A549 (cell line): ENCODE measurements at regions not wholly inside any gene's neighbourhood (a gene's known extent, or its start where the extent isn't known, plus 50 kb on each side); places are given as distances from the start of the nearest gene placed in this dataset.

Experiments used
- ATOH8 ChIP-seq: fragments of 250-450 bp; sonication (Bioruptor Pico); IDR thresholded peaks from 2 replicates; pipeline ENCODE4 v1.5.0; 2020; ENCODE audit warnings: low read depth, mild to moderate bottlenecking, moderate library complexity
- BHLHE40 ChIP-seq: IDR thresholded peaks from 2 replicates; pipeline ENCODE4 v1.6.1; 2012; ENCODE audit warnings: low read depth, low read length, inconsistent platforms
- CBX8 ChIP-seq: fragments of 200-600 bp; sonication (generic); IDR thresholded peaks from 2 replicates; pipeline ENCODE4 v1.6.1; 2016
- CEBPB ChIP-seq, 2 experiments: fragments of >200 bp in 1 of 2; sonication (Bioruptor Twin) in 1 of 2; formaldehyde crosslinking in 1 of 2; IDR thresholded peaks; 2 replicates each; pipeline ENCODE4 v1.6.1; 2012 to 2016
- CHD4 ChIP-seq: fragments of 200-600 bp; sonication (generic); IDR thresholded peaks from 2 replicates; pipeline ENCODE4 v1.6.1; 2016; ENCODE audit warnings: antibody characterized with exemption, mild to moderate bottlenecking, borderline replicate concordance
- CTCF ChIP-seq: fragments of >200 bp; sonication (Bioruptor Twin); formaldehyde crosslinking; IDR thresholded peaks from 3 replicates; pipeline ENCODE4 v1.5.1; 2016
- EHMT2 ChIP-seq: fragments of 200-600 bp; sonication (generic); IDR thresholded peaks from 2 replicates; pipeline ENCODE4 v1.6.1; 2016; ENCODE audit warnings: antibody characterized with exemption, low read depth, mild to moderate bottlenecking, moderate library complexity
- EP300 ChIP-seq, 2 experiments: fragments of >200 bp; sonication (Bioruptor Twin); formaldehyde crosslinking; IDR thresholded peaks; 2 replicates in 1 of 2; 3 replicates in 1 of 2; pipeline ENCODE4 v1.6.1; 2016 to 2017
- JUN ChIP-seq, 2 experiments: fragments of >200 bp; sonication (Bioruptor Twin); formaldehyde crosslinking; IDR thresholded peaks; 2 replicates in 1 of 2; 3 replicates in 1 of 2; pipeline ENCODE4 v1.6.1; 2016 to 2017
- KDM5A ChIP-seq: fragments of 200-600 bp; sonication (generic); IDR thresholded peaks from 2 replicates; pipeline ENCODE4 v1.6.1; 2016; ENCODE audit warnings: antibody characterized with exemption, mild to moderate bottlenecking
- POLR2A ChIP-seq: IDR thresholded peaks from 2 replicates; pipeline ENCODE4 v1.6.1; 2012; ENCODE audit warnings: mild to moderate bottlenecking, low read length
- RAD21 ChIP-seq, 2 experiments: fragments of >200 bp in 1 of 2; sonication (Bioruptor Twin) in 1 of 2; formaldehyde crosslinking in 1 of 2; IDR thresholded peaks in 1 of 2; conservative IDR thresholded peaks in 1 of 2; 2 replicates in 1 of 2; 3 replicates in 1 of 2; pipeline ENCODE4 v1.6.1; 2012 to 2018; ENCODE audit warnings: inconsistent platforms in 1 of 2
- RFX5 ChIP-seq: fragments of 450-650 bp; IDR thresholded peaks from 2 replicates; pipeline ENCODE4 v1.7.1; 2014; ENCODE audit warnings: antibody characterized with exemption, mild to moderate bottlenecking, moderate library complexity
- USF2 ChIP-seq: fragments of 450-650 bp; IDR thresholded peaks from 2 replicates; pipeline ENCODE4 v1.6.1; 2014; ENCODE audit warnings: antibody characterized with exemption

- TF ChIP-seq JUN (IDR thresholded peaks at IDR 0.05) (no peak), EHMT2 (no peak), CTCF (no peak), KDM5A (no peak), CEBPB (IDR thresholded peaks at IDR 0.05) (no peak), RAD21 (conservative IDR thresholded peaks at IDR 0.05 in 1 of 2, IDR thresholded peaks at IDR 0.05 in 1 of 2) (no peak), RFX5 (no peak), CHD4 (no peak), EP300 (IDR thresholded peaks at IDR 0.05) (no peak), USF2 (no peak), BHLHE40 (no peak), CBX8 (no peak), POLR2A (no peak), ATOH8 (CRISPR knock-in tag) (no peak)
Observed at GRCh38 chr6:159469443-159469842, 223.6 kb downstream of the SOD2 start.
